ENCODE measurements at regions not wholly inside any gene's neighbourhood (a gene's known extent, or its start where the extent isn't known, plus 50 kb on each side); places are given as distances from the start of the nearest gene placed in this dataset.

GRCh38 chr11:37533830-37534229 lies 935.8 kb upstream of the RAG2 start:
- no peak for ATAC-seq (ENCODE audit: low read depth in 2 of 2)

GRCh38 chr11:37533087-37533486 lies 935.1 kb upstream of the RAG2 start:
- Mint-ChIP-seq H3K4me3 (no peak overlapping the region), H3K27ac (no peak overlapping the region), H3K36me3 (no peaks in the 10 kb centered on the region), H3K9me3 (peaks cover 2 to 26% (median 9%) of the 10 kb centered on the region in 7 donors), H3K4me1 (peaks cover 0 to 3% (median 0%) of the 10 kb centered on the region in 4 donors), H3K27me3 (no peaks in the 10 kb centered on the region)
- no peaks in the 10 kb centered on the region for H3K27me3 ChIP-seq (ENCODE audit: control insufficient read depth, insufficient read depth, low read length)
- H3K9me3 ChIP-seq (ENCODE audit: control insufficient read depth in 2 of 2, low read length in 2 of 2), result peaks cover 0 to 10% of the 10 kb centered on the region in 2 experiments
- no peaks in the 10 kb centered on the region for H3K36me3 ChIP-seq (ENCODE audit: control insufficient read depth, insufficient read depth, low read length)
- DNase-seq, result no peak
- H3K4me1 ChIP-seq (ENCODE audit: control insufficient read depth, insufficient read depth, low read length, poor library complexity, severe bottlenecking), result no peaks in the 10 kb centered on the region
- H3K4me3 ChIP-seq (ENCODE audit: low read depth, low read length), result no peak overlapping the region
- no peak overlapping the region for H3K27ac ChIP-seq (ENCODE audit: insufficient read depth, low read length, poor library complexity, severe bottlenecking)
- no peak for ATAC-seq (ENCODE audit: low read depth in 2 of 2)

More at GRCh38 chr11:37533830-37534229, 935.8 kb upstream of the RAG2 start:
- Histone ChIP-seq H3K27me3 (ENCODE audit: control insufficient read depth, insufficient read depth, low read length) (no peaks in the 10 kb centered on the region), H3K4me1 (ENCODE audit: control insufficient read depth, insufficient read depth, low read length, poor library complexity, severe bottlenecking) (no peaks in the 10 kb centered on the region), H3K27ac (ENCODE audit: insufficient read depth, low read length, poor library complexity, severe bottlenecking) (no peak overlapping the region), H3K36me3 (ENCODE audit: control insufficient read depth, insufficient read depth, low read length) (no peaks in the 10 kb centered on the region), H3K4me3 (ENCODE audit: low read depth, low read length) (no peak overlapping the region), H3K9me3 (ENCODE audit: control insufficient read depth in 2 of 2, low read length in 2 of 2) (peaks cover 0 to 10% of the 10 kb centered on the region in 2 experiments)
- no peak for DNase-seq
- Mint-ChIP-seq H3K4me1 (peaks cover 0 to 3% (median 0%) of the 10 kb centered on the region in 4 donors), H3K27ac (no peak overlapping the region), H3K4me3 (no peak overlapping the region), H3K36me3 (no peaks in the 10 kb centered on the region), H3K27me3 (no peaks in the 10 kb centered on the region), H3K9me3 (peaks cover 0 to 22% (median 7%) of the 10 kb centered on the region in 7 donors)

GRCh38 chr11:37532271-37532670 lies 934.2 kb upstream of the RAG2 start:
- no peaks in the 10 kb centered on the region for H3K27me3 ChIP-seq (ENCODE audit: control insufficient read depth, insufficient read depth, low read length)
- ATAC-seq (ENCODE audit: low read depth in 2 of 2), result no peak
- Mint-ChIP-seq H3K4me3 (no peak overlapping the region), H3K9me3 (peaks cover 2 to 28% (median 11%) of the 10 kb centered on the region in 7 donors), H3K27ac (no peak overlapping the region), H3K27me3 (no peaks in the 10 kb centered on the region), H3K36me3 (no peaks in the 10 kb centered on the region), H3K4me1 (peaks cover 0 to 3% (median 0%) of the 10 kb centered on the region in 4 donors)
- H3K4me1 ChIP-seq (ENCODE audit: control insufficient read depth, insufficient read depth, low read length, poor library complexity, severe bottlenecking), result no peaks in the 10 kb centered on the region
- DNase-seq, result no peak
- H3K36me3 ChIP-seq (ENCODE audit: control insufficient read depth, insufficient read depth, low read length), result no peaks in the 10 kb centered on the region
- peaks cover 0 to 10% of the 10 kb centered on the region in 2 experiments for H3K9me3 ChIP-seq (ENCODE audit: control insufficient read depth in 2 of 2, low read length in 2 of 2)
- H3K4me3 ChIP-seq (ENCODE audit: low read depth, low read length), result no peak overlapping the region
- H3K27ac ChIP-seq (ENCODE audit: insufficient read depth, low read length, poor library complexity, severe bottlenecking), result no peak overlapping the region

- ATAC-seq (ENCODE audit: low read depth in 2 of 2) (no peak), DNase-seq (no peak)
- H3K36me3 ChIP-seq (ENCODE audit: control insufficient read depth, insufficient read depth, low read length), result no peaks in the 10 kb centered on the region
- Mint-ChIP-seq H3K27ac (no peak overlapping the region), H3K36me3 (no peaks in the 10 kb centered on the region), H3K9me3 (peaks cover 3 to 29% (median 12%) of the 10 kb centered on the region in 7 donors), H3K4me1 (peaks cover 0 to 3% (median 0%) of the 10 kb centered on the region in 4 donors), H3K27me3 (no peaks in the 10 kb centered on the region), H3K4me3 (no peak overlapping the region)
- H3K4me3 ChIP-seq (ENCODE audit: low read depth, low read length), result no peak overlapping the region
- no peak overlapping the region for H3K27ac ChIP-seq (ENCODE audit: insufficient read depth, low read length, poor library complexity, severe bottlenecking)
- H3K4me1 ChIP-seq (ENCODE audit: control insufficient read depth, insufficient read depth, low read length, poor library complexity, severe bottlenecking), result no peaks in the 10 kb centered on the region
- H3K9me3 ChIP-seq (ENCODE audit: control insufficient read depth in 2 of 2, low read length in 2 of 2), result peaks cover 0 to 10% of the 10 kb centered on the region in 2 experiments
- no peaks in the 10 kb centered on the region for H3K27me3 ChIP-seq (ENCODE audit: control insufficient read depth, insufficient read depth, low read length)
These were observed 929.5 kb upstream of the RAG2 start for GRCh38 chr11:37527545-37527944.

GRCh38 chr11:37525336-37525735 lies 927.3 kb upstream of the RAG2 start:
- Histone ChIP-seq H3K36me3 (ENCODE audit: control insufficient read depth, insufficient read depth, low read length) (no peaks in the 10 kb centered on the region), H3K27ac (ENCODE audit: insufficient read depth, low read length, poor library complexity, severe bottlenecking) (no peak overlapping the region), H3K9me3 (ENCODE audit: control insufficient read depth in 2 of 2, low read length in 2 of 2) (peaks cover 0 to 10% of the 10 kb centered on the region in 2 experiments), H3K27me3 (ENCODE audit: control insufficient read depth, insufficient read depth, low read length) (no peaks in the 10 kb centered on the region), H3K4me3 (ENCODE audit: low read depth, low read length) (no peak overlapping the region), H3K4me1 (ENCODE audit: control insufficient read depth, insufficient read depth, low read length, poor library complexity, severe bottlenecking) (no peaks in the 10 kb centered on the region)
- ATAC-seq (ENCODE audit: low read depth in 2 of 2) (no peak), DNase-seq (no peak)
- Mint-ChIP-seq H3K9me3 (peaks cover 0 to 32% (median 14%) of the 10 kb centered on the region in 7 donors), H3K4me1 (no peaks in the 10 kb centered on the region), H3K27ac (no peak overlapping the region), H3K27me3 (no peaks in the 10 kb centered on the region), H3K36me3 (no peaks in the 10 kb centered on the region), H3K4me3 (no peak overlapping the region)

GRCh38 chr11:37519781-37520180 lies 921.7 kb upstream of the RAG2 start:
- H3K27ac ChIP-seq (ENCODE audit: insufficient read depth, low read length, poor library complexity, severe bottlenecking), result no peak overlapping the region
- no peak for ATAC-seq (ENCODE audit: low read depth in 2 of 2)
- H3K36me3 ChIP-seq (ENCODE audit: control insufficient read depth, insufficient read depth, low read length), result no peaks in the 10 kb centered on the region
- H3K9me3 Mint-ChIP-seq, result peaks cover 5 to 55% (median 17%) of the 10 kb centered on the region in 7 donors
- no peaks in the 10 kb centered on the region for H3K4me1 ChIP-seq (ENCODE audit: control insufficient read depth, insufficient read depth, low read length, poor library complexity, severe bottlenecking)
- H3K27me3 Mint-ChIP-seq, result no peaks in the 10 kb centered on the region
- H3K36me3 Mint-ChIP-seq, result no peaks in the 10 kb centered on the region
- H3K4me3 ChIP-seq (ENCODE audit: low read depth, low read length), result no peak overlapping the region
- H3K4me1 Mint-ChIP-seq, result no peaks in the 10 kb centered on the region
- peaks cover 3 to 5% of the 10 kb centered on the region in 2 experiments for H3K9me3 ChIP-seq (ENCODE audit: control insufficient read depth in 2 of 2, low read length in 2 of 2)
- H3K27me3 ChIP-seq (ENCODE audit: control insufficient read depth, insufficient read depth, low read length), result no peaks in the 10 kb centered on the region
- H3K27ac Mint-ChIP-seq, result no peak overlapping the region
- no peak overlapping the region for H3K4me3 Mint-ChIP-seq
- no peak for DNase-seq

GRCh38 chr11:37512156-37512780 lies 914.2 kb upstream of the RAG2 start:
- no peak overlapping the region for H3K27ac Mint-ChIP-seq
- ATAC-seq (ENCODE audit: low read depth in 2 of 2) (no peak), DNase-seq (no peak)
- no peaks in the 10 kb centered on the region for H3K27me3 ChIP-seq (ENCODE audit: control insufficient read depth, insufficient read depth, low read length)
- H3K27ac ChIP-seq (ENCODE audit: insufficient read depth, low read length, poor library complexity, severe bottlenecking), result no peak overlapping the region
- H3K4me1 ChIP-seq (ENCODE audit: control insufficient read depth, insufficient read depth, low read length, poor library complexity, severe bottlenecking), result no peaks in the 10 kb centered on the region
- no peaks in the 10 kb centered on the region for H3K27me3 Mint-ChIP-seq
- H3K4me3 Mint-ChIP-seq, result no peak overlapping the region
- no peak overlapping the region for H3K4me3 ChIP-seq (ENCODE audit: low read depth, low read length)
- peaks cover 0 to 5% of the 10 kb centered on the region in 2 experiments for H3K9me3 ChIP-seq (ENCODE audit: control insufficient read depth in 2 of 2, low read length in 2 of 2)
- H3K36me3 Mint-ChIP-seq, result no peaks in the 10 kb centered on the region
- no peaks in the 10 kb centered on the region for H3K36me3 ChIP-seq (ENCODE audit: control insufficient read depth, insufficient read depth, low read length)
- peaks cover 0 to 34% (median 15%) of the 10 kb centered on the region in 7 donors for H3K9me3 Mint-ChIP-seq
- no peaks in the 10 kb centered on the region for H3K4me1 Mint-ChIP-seq

GRCh38 chr11:37511425-37511933 lies 913.4 kb upstream of the RAG2 start:
- Mint-ChIP-seq H3K27ac (no peak overlapping the region), H3K4me1 (no peaks in the 10 kb centered on the region), H3K27me3 (no peaks in the 10 kb centered on the region), H3K36me3 (no peaks in the 10 kb centered on the region), H3K9me3 (peaks cover 0 to 33% (median 15%) of the 10 kb centered on the region in 7 donors), H3K4me3 (no peak overlapping the region)
- Histone ChIP-seq H3K27me3 (ENCODE audit: control insufficient read depth, insufficient read depth, low read length) (no peaks in the 10 kb centered on the region), H3K9me3 (ENCODE audit: control insufficient read depth in 2 of 2, low read length in 2 of 2) (peaks cover 0 to 5% of the 10 kb centered on the region in 2 experiments), H3K36me3 (ENCODE audit: control insufficient read depth, insufficient read depth, low read length) (no peaks in the 10 kb centered on the region), H3K27ac (ENCODE audit: insufficient read depth, low read length, poor library complexity, severe bottlenecking) (no peak overlapping the region), H3K4me3 (ENCODE audit: low read depth, low read length) (no peak overlapping the region), H3K4me1 (ENCODE audit: control insufficient read depth, insufficient read depth, low read length, poor library complexity, severe bottlenecking) (no peaks in the 10 kb centered on the region)
- ATAC-seq (ENCODE audit: low read depth in 2 of 2), result no peak
- DNase-seq, result no peak
